H1 (cell line): ENCODE measurements at regions not wholly inside any gene's neighbourhood (a gene's known extent, or its start where the extent isn't known, plus 50 kb on each side); places are given as distances from the start of the nearest gene placed in this dataset.
"Not testable (repeated sequence)": the region's sequence is repeated elsewhere in the genome, so short reads cannot be mapped to it uniquely, and the experiment has no call there.

ENCODE experiments used
- CTCF ChIA-PET: fragments of 300-600 bp; sonication (Branson Sonifier 250); formaldehyde crosslinking; loops from one replicate; lab custom pipeline; 2021; ENCODE audit not compliant: partially characterized antibody; lab: Charles Lee
- POLR2A ChIA-PET: fragments of 300-600 bp; sonication (Branson Sonifier 250); formaldehyde crosslinking; loops from one replicate; lab custom pipeline; 2021; ENCODE audit warnings: inconsistent platforms; ENCODE audit not compliant: partially characterized antibody; lab: Charles Lee
- DNase-seq, 2 experiments: peaks; one replicate each; pipeline versions ENCODE4 v3.0.0 to v3.0.0-alpha.2; 2010 to 2022; ENCODE audit warnings: low spot score in 2 of 2, low read depth in 1 of 2, mixed read lengths in 1 of 2
- FAIRE-seq: peaks from 2 replicates; lab custom pipeline; 2011; peaks lifted over from hg19 to GRCh38; lab: Jason Lieb, UNC
- H2AFZ ChIP-seq: 2 replicates; pipeline ENCODE4 v1.8.1; 2012; ENCODE audit warnings: low read length, inconsistent platforms
- H2AK5ac ChIP-seq: 2 replicates; pipeline ENCODE4 v1.6.1; 2013; ENCODE audit warnings: low read depth, low read length
- H2BK120ac ChIP-seq: replicated peaks from 2 replicates; pipeline ENCODE3; 2013; ENCODE audit warnings: low read depth, low read length, inconsistent platforms
- H2BK12ac ChIP-seq: 2 replicates; pipeline ENCODE4 v1.6.1; 2013; ENCODE audit warnings: low read depth, low read length
- H2BK15ac ChIP-seq: 2 replicates; pipeline ENCODE4 v1.6.1; 2013; ENCODE audit warnings: low read length
- H2BK20ac ChIP-seq: 2 replicates; pipeline ENCODE4 v1.6.1; 2013; ENCODE audit warnings: low read length
- H2BK5ac ChIP-seq: 2 replicates; pipeline ENCODE4 v1.6.1; 2013; ENCODE audit warnings: low read depth, low read length
- H3K14ac ChIP-seq: 2 replicates; pipeline ENCODE4 v1.6.1; 2013; ENCODE audit warnings: inconsistent platforms; ENCODE audit not compliant: insufficient read length
- H3K18ac ChIP-seq: 2 replicates; pipeline ENCODE4 v1.6.1; 2013; ENCODE audit warnings: low read length; ENCODE audit errors: extremely low read depth
- H3K23ac ChIP-seq: 2 replicates; pipeline ENCODE4 v1.6.1; 2013; ENCODE audit warnings: inconsistent platforms; ENCODE audit not compliant: insufficient read length
- H3K23me2 ChIP-seq: 2 replicates; pipeline ENCODE4 v1.6.1; 2013; ENCODE audit warnings: low read depth, low read length
- H3K27ac ChIP-seq: 2 replicates; pipeline ENCODE4 v1.6.1; 2011; ENCODE audit warnings: low read depth, low read length, inconsistent platforms
- H3K27me3 ChIP-seq, 4 experiments: replicated peaks in 1 of 4; 1 replicate in 1 of 4; 2 replicates in 3 of 4; pipeline versions ENCODE4 v1.6.1 to v1.8.1; 2011 to 2013; ENCODE audit warnings: low read length in 3 of 4, mild to moderate bottlenecking in 3 of 4, inconsistent platforms in 2 of 4, mixed read lengths in 2 of 4, moderate library complexity in 1 of 4; ENCODE audit not compliant: control insufficient read depth in 3 of 4, insufficient read depth in 3 of 4; ENCODE audit errors: extremely low read depth in 1 of 4
- H3K36me3 ChIP-seq, 4 experiments: 2 replicates each; pipeline versions ENCODE4 v1.6.1 to v1.8.1; 2011 to 2013; ENCODE audit warnings: mild to moderate bottlenecking in 4 of 4, low read length in 3 of 4, moderate library complexity in 2 of 4, control low read depth in 1 of 4, inconsistent platforms in 1 of 4; ENCODE audit not compliant: insufficient read depth in 4 of 4, control insufficient read depth in 2 of 4
- H3K4ac ChIP-seq: replicated peaks from 2 replicates; pipeline ENCODE3; 2013; ENCODE audit warnings: low read length, low read depth, mixed read lengths, inconsistent platforms; ENCODE audit not compliant: insufficient read length
- H3K4me1 ChIP-seq, 4 experiments: replicated peaks in 1 of 4; 1 replicate in 1 of 4; 2 replicates in 3 of 4; pipeline versions ENCODE4 v1.6.1 to v1.8.1; 2011 to 2013; ENCODE audit warnings: low read length in 3 of 4, inconsistent platforms in 2 of 4, mixed read lengths in 1 of 4; ENCODE audit not compliant: insufficient read depth in 4 of 4, control insufficient read depth in 3 of 4
- H3K4me2 ChIP-seq, 2 experiments: 2 replicates each; pipeline versions ENCODE4 v1.6.1 to v1.8.1; 2011 to 2013; ENCODE audit warnings: low read depth in 2 of 2, low read length in 2 of 2, control low read depth in 1 of 2, inconsistent platforms in 1 of 2, mild to moderate bottlenecking in 1 of 2; ENCODE audit not compliant: insufficient read depth in 1 of 2
- H3K4me3 ChIP-seq, 4 experiments: fragments of 200-600, 300-600 bp in 1 of 4; sonication (generic), shearing (Covaris generic), sonication (Bioruptor Twin) in 1 of 4; 2 replicates each; pipeline versions ENCODE4 v1.5.1 to v1.8.1; 2011 to 2016; ENCODE audit warnings: low read length in 4 of 4, low read depth in 3 of 4, control low read depth in 2 of 4, inconsistent platforms in 2 of 4, mild to moderate bottlenecking in 2 of 4, mixed read lengths in 1 of 4, moderate library complexity in 1 of 4; ENCODE audit not compliant: insufficient read depth in 2 of 4; ENCODE audit errors: extremely low read depth in 1 of 4
- H3K56ac ChIP-seq: replicated peaks from 2 replicates; pipeline ENCODE3; 2013; ENCODE audit warnings: low read depth, mild to moderate bottlenecking, mixed read lengths, low read length, inconsistent platforms; ENCODE audit not compliant: insufficient read length
- H3K79me1 ChIP-seq: 2 replicates; pipeline ENCODE4 v1.6.1; 2013; ENCODE audit warnings: low read depth, low read length, control low read depth
- H3K79me2 ChIP-seq, 2 experiments: 2 replicates each; pipeline versions ENCODE4 v1.6.1 to v1.8.1; 2012 to 2013; ENCODE audit warnings: low read length in 2 of 2, mild to moderate bottlenecking in 2 of 2, inconsistent platforms in 1 of 2; ENCODE audit not compliant: insufficient read depth in 2 of 2, control insufficient read depth in 1 of 2
- H3K9ac ChIP-seq, 4 experiments: replicated peaks in 1 of 4; 1 replicate in 1 of 4; 2 replicates in 3 of 4; pipeline versions ENCODE4 v1.6.1 to v1.8.1; 2011 to 2013; ENCODE audit warnings: low read depth in 3 of 4, low read length in 3 of 4, control low read depth in 2 of 4, mild to moderate bottlenecking in 2 of 4, moderate library complexity in 2 of 4, inconsistent platforms in 1 of 4; ENCODE audit errors: extremely low read depth in 1 of 4
- H3K9me3 ChIP-seq, 2 experiments: 2 replicates each; pipeline versions ENCODE4 v1.6.1 to v1.8.1; 2012 to 2013; ENCODE audit warnings: mild to moderate bottlenecking in 2 of 2, moderate library complexity in 2 of 2, control low read depth in 1 of 2, inconsistent platforms in 1 of 2, low read depth in 1 of 2, low read length in 1 of 2, mixed read lengths in 1 of 2; ENCODE audit not compliant: insufficient read depth in 2 of 2
- H4K20me1 ChIP-seq, 2 experiments: replicated peaks in 1 of 2; 2 replicates each; pipeline versions ENCODE3 to v1.8.1; 2011 to 2013; ENCODE audit warnings: inconsistent platforms in 2 of 2, low read length in 2 of 2, mild to moderate bottlenecking in 1 of 2; ENCODE audit not compliant: insufficient read depth in 2 of 2, control insufficient read depth in 1 of 2
- H4K5ac ChIP-seq: 2 replicates; pipeline ENCODE4 v1.6.1; 2013; ENCODE audit warnings: low read length, low read depth, mixed read lengths, inconsistent platforms; ENCODE audit not compliant: insufficient read length
- H4K8ac ChIP-seq: 2 replicates; pipeline ENCODE4 v1.8.0; 2013; ENCODE audit warnings: mild to moderate bottlenecking, moderate library complexity, low read length, inconsistent platforms; ENCODE audit not compliant: insufficient read depth; ENCODE audit errors: extremely low read depth
- H4K91ac ChIP-seq: replicated peaks from 2 replicates; pipeline ENCODE3; 2013; ENCODE audit warnings: low read length, mixed read lengths, inconsistent platforms; ENCODE audit not compliant: insufficient read length
- KDM1A ChIP-seq: fragments of 200-600, 300-600 bp; sonication (generic); IDR thresholded peaks from 2 replicates; pipeline ENCODE4 v1.7.1; 2016; ENCODE audit warnings: mild to moderate bottlenecking, low read length, borderline replicate concordance
- KDM4A ChIP-seq: IDR thresholded peaks from one replicate; pipeline ENCODE4 v1.7.1; 2012; ENCODE audit warnings: low read depth, mild to moderate bottlenecking, moderate library complexity, low read length, inconsistent platforms; ENCODE audit not compliant: severe bottlenecking
- NRF1 ChIP-seq: IDR thresholded peaks from 2 replicates; pipeline ENCODE4 v1.6.1; 2011; ENCODE audit warnings: mild to moderate bottlenecking, low read depth, low read length, improper control_type of control experiment
- RNF2 ChIP-seq: fragments of 200-900, 300-1000 bp; sonication (generic); IDR thresholded peaks from 2 replicates; pipeline ENCODE4 v1.7.1; 2016; ENCODE audit warnings: borderline replicate concordance, low read depth, mild to moderate bottlenecking, antibody characterized with exemption, low read length; ENCODE audit not compliant: poor library complexity, severe bottlenecking; ENCODE audit errors: missing control alignments
- SP2 ChIP-seq: IDR thresholded peaks from 2 replicates; pipeline ENCODE4 v1.6.1; 2012; ENCODE audit warnings: mild to moderate bottlenecking, low read length, inconsistent platforms
- WGBS, 2 experiments: shearing (Covaris generic) in 1 of 2; methylation state at CpG; one replicate each; pipeline versions ENCODE4 v1.1.6 to v1.1.7; 2013 to 2015; ENCODE audit warnings: low lambda C conversion rate in 2 of 2, mixed read lengths in 2 of 2, inconsistent platforms in 1 of 2, low coverage in 1 of 2, missing lambda C conversion rate in 1 of 2; ENCODE audit not compliant: insufficient replicate concordance in 2 of 2, insufficient coverage in 1 of 2, insufficient read length in 1 of 2; ENCODE audit errors: extremely low coverage in 1 of 2, missing lambda C conversion rate in 1 of 2; 5-methylcytosine and 5-hydroxymethylcytosine counted together

DNA sequence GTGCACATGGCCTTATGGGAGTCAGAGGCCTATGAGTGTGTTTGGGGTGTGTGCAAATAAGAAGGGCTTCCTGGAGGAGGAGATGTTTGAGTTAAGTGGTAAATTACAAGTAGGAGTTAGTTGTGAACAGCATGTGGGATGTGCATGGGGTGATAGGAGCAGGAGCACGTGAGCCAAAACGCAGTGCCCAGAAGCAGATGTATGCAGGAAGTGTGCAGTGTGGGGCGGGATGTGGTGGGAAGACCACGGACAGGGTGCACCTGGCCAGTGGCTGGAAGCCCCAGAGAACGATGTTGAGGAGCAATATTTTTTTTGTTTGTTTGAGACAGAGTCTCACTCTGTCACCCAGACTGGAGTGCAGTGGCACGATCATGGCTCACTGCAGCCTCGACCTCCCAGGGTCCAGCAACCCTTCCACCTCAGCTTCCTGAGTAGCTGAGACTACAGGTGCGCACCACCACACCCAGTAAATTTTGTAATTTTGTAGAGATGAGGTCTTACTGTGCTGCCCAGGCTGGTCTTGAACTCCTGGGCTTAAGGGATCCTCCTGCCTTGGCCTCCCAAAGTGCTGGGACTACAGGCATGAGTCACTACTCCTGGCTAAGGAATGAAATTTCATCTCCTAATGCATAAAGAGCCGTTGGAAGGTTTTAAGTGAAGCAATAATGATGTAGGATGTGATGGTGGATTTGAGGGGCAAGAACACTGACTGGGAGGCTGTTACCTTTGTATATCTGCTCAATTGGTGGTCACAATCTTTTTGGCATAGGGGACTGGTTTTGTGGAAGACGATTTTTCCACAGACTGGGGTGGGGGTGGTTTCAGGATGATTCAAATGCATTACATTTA is 78.4 kb downstream of the LYZL2 start (continued):
- TF ChIP-seq KDM1A (no peak), NRF1 (no peak), RNF2 (no peak), KDM4A (no peak), SP2 (no peak)

DNA sequence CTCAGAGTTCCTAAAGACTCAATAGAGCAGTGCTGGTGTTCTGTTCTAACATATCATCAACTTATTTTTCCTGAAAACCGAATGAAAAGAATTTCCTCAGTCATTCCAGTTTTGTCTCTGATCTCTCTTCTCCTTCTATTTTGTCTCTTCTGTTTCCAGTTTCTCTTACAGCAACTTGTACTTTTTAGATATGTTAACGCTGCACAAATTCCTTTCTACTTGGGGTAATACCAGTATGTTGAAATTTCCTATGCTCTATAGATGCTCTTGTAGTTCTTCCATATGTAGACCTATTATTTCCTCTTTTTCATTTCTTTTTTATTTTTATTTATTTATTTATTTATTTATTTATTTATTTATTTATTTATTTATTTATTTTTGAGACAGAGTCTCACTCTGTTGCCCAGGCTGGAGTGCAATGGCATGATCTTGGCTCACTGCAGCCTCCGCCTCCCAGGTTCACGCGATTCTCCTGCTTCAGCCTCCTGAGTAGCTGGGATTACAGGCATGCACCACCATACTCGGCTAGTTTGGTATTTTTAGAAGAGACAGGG is 80.3 kb downstream of the LYZL2 start:
- H3K23ac ChIP-seq, H3K4me2 ChIP-seq, H2AFZ ChIP-seq, DNase-seq, H2BK12ac ChIP-seq, FAIRE-seq, H3K23me2 ChIP-seq, H3K18ac ChIP-seq, H4K5ac ChIP-seq, H2BK120ac ChIP-seq, H3K79me2 ChIP-seq, H3K36me3 ChIP-seq, CTCF ChIA-PET, H3K4ac ChIP-seq, H3K79me1 ChIP-seq, H4K91ac ChIP-seq, POLR2A ChIA-PET, H2BK5ac ChIP-seq, H2BK15ac ChIP-seq, H3K14ac ChIP-seq, H3K9me3 ChIP-seq, H3K9ac ChIP-seq, H4K20me1 ChIP-seq, H3K4me3 ChIP-seq, H2BK20ac ChIP-seq, H3K27ac ChIP-seq, H4K8ac ChIP-seq, H3K27me3 ChIP-seq, H3K56ac ChIP-seq, H2AK5ac ChIP-seq: not testable (repeated sequence)
- peaks cover 0 to 12% (median 4%) of the 10 kb centered on the region in 4 experiments; a peak in 5 of 7 replicates for H3K4me1 ChIP-seq
- WGBS, 2 experiments: 94% methylated on average over 6 of the region's 6 CpGs; no CpG with 5 or more reads in 1 of the 2 experiments
